Lower leg skin (tissue), 4 donors: ENCODE measurements at regions not wholly inside any gene's neighbourhood (a gene's known extent, or its start where the extent isn't known, plus 50 kb on each side); places are given as distances from the start of the nearest gene placed in this dataset.

Experiments used
- DNase-seq, 2 donors: peaks; one replicate each; pipeline ENCODE4 v3.0.0-alpha.2; 2019; ENCODE audit warnings: low spot score in 2 of 2
- H3K4me3 ChIP-seq: fragments of 200-600 bp; sonication (generic); 2 replicates; pipeline ENCODE4 v1.5.1; 2017; ENCODE audit warnings: mild to moderate bottlenecking, low read depth; ENCODE audit not compliant: poor library complexity, severe bottlenecking
- POLR2A ChIP-seq, 2 donors: fragments of 450-650 bp; IDR thresholded peaks; one replicate each; pipeline ENCODE4 v1.6.1; 2016 to 2017; ENCODE audit warnings: antibody characterized with exemption in 2 of 2, mild to moderate bottlenecking in 1 of 2, moderate library complexity in 1 of 2
- WGBS, 2 donors: methylation state at CpG; one replicate each; pipeline ENCODE4 v1.1.5; 2018; 5-methylcytosine and 5-hydroxymethylcytosine counted together
- intact Hi-C: fragments of 100-400 bp; cut with DNase I; formaldehyde crosslinking; loops from one replicate; pipeline ENCODE4 v1.15.0; 2023; ENCODE audit warnings: low total_unique reads
- TF ChIP-seq, protein P1 (sequence below), 3 donors: fragments of 450-650 bp; IDR thresholded peaks; one replicate each; pipeline ENCODE4 v1.5.1; 2016; ENCODE audit warnings: antibody characterized with exemption in 3 of 3, mild to moderate bottlenecking in 3 of 3, moderate library complexity in 2 of 3

DNA sequence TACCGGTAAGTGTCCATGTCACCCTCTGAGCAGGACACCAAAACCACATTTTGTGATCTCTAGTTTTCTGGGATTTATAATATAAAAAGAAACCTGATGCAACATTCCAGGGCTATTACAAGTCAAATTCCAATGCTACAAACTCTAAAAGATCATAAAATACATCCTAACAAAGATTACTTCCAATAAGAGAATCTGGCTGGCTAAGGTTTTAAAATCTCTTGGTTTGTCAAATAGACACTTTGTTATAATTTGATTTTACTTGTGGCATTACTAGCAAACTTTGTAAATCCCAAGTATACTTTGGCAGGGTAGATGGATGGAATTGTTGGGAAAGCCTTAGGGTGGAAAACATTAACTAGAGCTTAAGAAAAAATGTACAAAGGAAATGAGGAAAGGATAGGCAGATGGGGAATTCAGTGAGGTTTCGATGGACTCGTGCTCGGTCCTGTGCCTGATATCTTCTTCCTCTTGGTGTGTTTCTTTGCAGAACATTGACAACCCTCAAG, 74.0 kb upstream of the POMP start:
- TF ChIP-seq POLR2A (IDR thresholded peaks at IDR 0.05), result no peak
- TF ChIP-seq, protein P1, sequence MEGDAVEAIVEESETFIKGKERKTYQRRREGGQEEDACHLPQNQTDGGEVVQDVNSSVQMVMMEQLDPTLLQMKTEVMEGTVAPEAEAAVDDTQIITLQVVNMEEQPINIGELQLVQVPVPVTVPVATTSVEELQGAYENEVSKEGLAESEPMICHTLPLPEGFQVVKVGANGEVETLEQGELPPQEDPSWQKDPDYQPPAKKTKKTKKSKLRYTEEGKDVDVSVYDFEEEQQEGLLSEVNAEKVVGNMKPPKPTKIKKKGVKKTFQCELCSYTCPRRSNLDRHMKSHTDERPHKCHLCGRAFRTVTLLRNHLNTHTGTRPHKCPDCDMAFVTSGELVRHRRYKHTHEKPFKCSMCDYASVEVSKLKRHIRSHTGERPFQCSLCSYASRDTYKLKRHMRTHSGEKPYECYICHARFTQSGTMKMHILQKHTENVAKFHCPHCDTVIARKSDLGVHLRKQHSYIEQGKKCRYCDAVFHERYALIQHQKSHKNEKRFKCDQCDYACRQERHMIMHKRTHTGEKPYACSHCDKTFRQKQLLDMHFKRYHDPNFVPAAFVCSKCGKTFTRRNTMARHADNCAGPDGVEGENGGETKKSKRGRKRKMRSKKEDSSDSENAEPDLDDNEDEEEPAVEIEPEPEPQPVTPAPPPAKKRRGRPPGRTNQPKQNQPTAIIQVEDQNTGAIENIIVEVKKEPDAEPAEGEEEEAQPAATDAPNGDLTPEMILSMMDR (IDR thresholded peaks at IDR 0.05), result no peak
- intact Hi-C loops, result no loop called here
- no peak overlapping the region for H3K4me3 ChIP-seq
- 61 to 67% methylated on average over 4 of the region's 4 CpGs for WGBS, 2 donors
- DNase-seq, result no peak

DNA sequence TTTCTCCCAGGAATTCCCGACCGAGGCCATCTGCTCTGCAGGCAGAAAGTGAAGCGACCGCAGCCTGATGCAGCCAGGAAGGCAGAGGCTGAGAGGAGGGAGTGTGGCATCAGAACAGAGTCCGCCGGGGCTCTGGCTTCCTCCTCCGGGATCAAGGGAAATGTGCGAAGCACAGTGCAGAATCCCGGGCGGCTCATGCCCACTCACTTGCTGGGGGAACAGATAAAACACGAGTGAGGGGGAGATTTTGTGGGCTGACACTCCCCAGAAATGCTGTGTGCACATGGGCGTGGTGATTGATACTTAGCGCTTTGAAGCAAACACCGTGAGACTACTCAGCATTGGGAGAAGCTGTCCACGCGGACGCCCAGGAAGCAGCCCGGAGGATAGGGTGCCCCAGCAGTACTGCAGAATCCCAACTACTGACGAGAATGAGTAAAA, 75.3 kb upstream of the POMP start:
- intact Hi-C loops, result no loop called here
- no peak for DNase-seq
- TF ChIP-seq, protein P1 (IDR thresholded peaks at IDR 0.05), result no peak
- TF ChIP-seq POLR2A (IDR thresholded peaks at IDR 0.05), result no peak
- H3K4me3 ChIP-seq, result no peak overlapping the region
- 50 to 51% methylated on average over 19 of the region's 19 CpGs for WGBS, 2 donors

DNA sequence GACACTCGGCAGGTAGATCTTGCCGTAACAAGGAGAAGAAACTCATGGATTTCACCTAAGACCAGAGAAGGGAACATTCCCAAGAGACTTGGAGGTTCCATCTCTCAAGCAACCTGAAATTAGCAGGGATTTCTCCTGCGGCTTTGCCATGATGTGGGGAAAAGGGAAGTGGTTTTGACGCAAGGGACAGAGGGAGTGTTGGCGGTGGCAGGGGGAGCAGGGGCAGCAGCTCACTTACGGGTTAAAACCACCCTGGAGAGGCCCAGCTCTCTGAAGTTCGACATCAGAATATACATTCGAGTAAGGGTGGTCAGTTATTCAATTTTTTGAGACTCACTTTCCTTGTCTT, 76.1 kb upstream of the POMP start:
- no peak overlapping the region for H3K4me3 ChIP-seq
- 82 to 88% methylated on average over 8 of the region's 8 CpGs for WGBS, 2 donors
- intact Hi-C loops, result no loop called here
- DNase-seq, result no peak
- TF ChIP-seq POLR2A (IDR thresholded peaks at IDR 0.05), result no peak
- TF ChIP-seq, protein P1 (IDR thresholded peaks at IDR 0.05), result no peak

DNA sequence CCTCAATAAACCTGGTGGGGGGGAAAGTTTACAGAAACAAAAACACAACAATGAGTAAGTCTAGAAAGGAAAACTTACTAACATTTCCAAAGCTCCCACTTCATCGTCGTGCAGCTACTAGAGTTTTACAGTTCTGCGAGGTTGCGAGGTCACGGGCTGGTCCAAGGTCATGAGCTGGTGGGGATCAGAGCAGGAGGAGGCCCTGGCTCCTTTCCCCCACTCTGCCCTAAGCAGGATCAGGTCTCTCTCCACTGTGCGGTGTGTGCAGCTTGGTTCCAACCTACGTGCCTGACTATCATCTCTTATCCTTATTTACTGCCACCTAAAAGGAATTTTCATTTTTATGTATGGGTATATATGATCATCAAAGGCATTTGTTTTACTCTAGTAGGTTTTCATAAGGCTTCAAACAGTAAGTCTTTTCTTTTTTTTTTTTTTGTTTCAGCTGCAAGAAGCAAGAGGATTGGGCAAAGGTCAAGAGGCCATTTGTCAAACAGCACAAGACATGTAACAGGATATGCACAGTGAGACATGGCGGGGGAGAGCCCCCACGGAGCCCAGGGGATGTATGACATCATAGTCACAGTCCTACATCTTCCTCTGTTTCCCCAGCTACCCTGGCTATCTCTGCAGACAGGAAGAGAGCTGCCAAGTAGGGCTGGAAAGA, 76.6 kb upstream of the POMP start:
- no peak for DNase-seq
- H3K4me3 ChIP-seq, result no peak overlapping the region
- intact Hi-C loops, result no loop called here
- no peak for TF ChIP-seq POLR2A (IDR thresholded peaks at IDR 0.05)
- TF ChIP-seq, protein P1 (IDR thresholded peaks at IDR 0.05), result no peak
- 79 to 83% methylated on average over 9 of the region's 9 CpGs for WGBS, 2 donors

DNA sequence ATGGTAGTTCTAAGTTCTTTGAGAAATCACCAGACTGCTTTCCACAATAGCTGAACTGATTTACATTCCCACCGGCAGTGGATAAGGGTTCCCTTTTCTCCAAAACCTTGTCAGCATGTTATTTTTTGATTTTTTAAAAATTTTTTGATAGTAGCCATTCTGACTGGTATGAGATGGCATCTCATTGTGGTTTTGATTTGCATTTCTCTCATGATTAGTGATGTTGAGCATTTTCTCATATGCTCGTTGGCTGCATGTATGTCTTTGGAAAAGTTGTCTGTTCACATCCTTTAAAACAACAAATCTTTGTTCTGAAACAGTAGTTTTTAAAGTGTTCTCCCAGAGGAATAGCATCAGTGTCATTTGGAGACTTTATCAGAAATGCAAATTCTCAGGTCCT, 77.5 kb upstream of the POMP start:
- TF ChIP-seq POLR2A (IDR thresholded peaks at IDR 0.05), result no peak
- TF ChIP-seq, protein P1 (IDR thresholded peaks at IDR 0.05), result no peak
- no peak for DNase-seq
- WGBS, 2 donors, result 89 to 91% methylated on average over 2 of the region's 2 CpGs
- intact Hi-C loops, result no loop called here
- H3K4me3 ChIP-seq, result no peak overlapping the region

DNA sequence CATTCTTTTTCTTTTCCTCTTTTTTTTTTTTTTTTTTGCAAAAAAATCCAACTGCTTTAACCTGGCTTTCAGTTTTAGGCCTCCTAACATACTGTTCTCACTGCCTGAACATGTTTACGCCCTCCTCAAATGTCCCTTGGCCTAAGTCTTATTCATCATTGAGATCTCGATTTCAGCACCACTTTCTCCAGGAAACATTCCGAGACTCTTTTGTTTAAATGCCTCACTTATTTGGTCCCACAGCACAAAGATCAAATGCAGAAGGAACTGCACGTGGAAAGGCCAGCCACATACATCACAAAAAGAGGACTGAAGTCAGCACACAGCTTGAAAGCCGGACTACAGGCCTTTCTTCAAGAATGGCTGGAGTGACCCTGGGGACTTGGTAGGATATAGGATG, 79.2 kb upstream of the POMP start:
- no peak for TF ChIP-seq POLR2A (IDR thresholded peaks at IDR 0.05)
- TF ChIP-seq, protein P1 (IDR thresholded peaks at IDR 0.05), result no peak
- DNase-seq, result no peak
- intact Hi-C loops, result no loop called here
- H3K4me3 ChIP-seq, result no peak overlapping the region
- 75 to 84% methylated on average over 5 of the region's 5 CpGs for WGBS, 2 donors
